Amniotic epithelial cell (primary cell): ENCODE measurements at regions not wholly inside any gene's neighbourhood (a gene's known extent, or its start where the extent isn't known, plus 50 kb on each side); places are given as distances from the start of the nearest gene placed in this dataset.

Experiments
- DNase-seq: peaks from one replicate; pipeline ENCODE4 v3.0.0-alpha.2; 2010; ENCODE audit warnings: low read depth

GRCh38 chr1:17976854-17977253 is 130.7 kb upstream of the IGSF21 start:
- no peak for DNase-seq

- DNase-seq = no peak
These were observed 129.6 kb upstream of the IGSF21 start for GRCh38 chr1:17978016-17978415.

- DNase-seq = no peak
These were observed 127.8 kb upstream of the IGSF21 start for GRCh38 chr1:17979815-17980214.

- no peak for DNase-seq
These were observed 125.4 kb upstream of the IGSF21 start for GRCh38 chr1:17982197-17982596.

- no peak for DNase-seq
These were observed 123.0 kb upstream of the IGSF21 start for GRCh38 chr1:17984583-17984982.

GRCh38 chr1:17986156-17986555 is 121.4 kb upstream of the IGSF21 start:
- no peak for DNase-seq

- DNase-seq = no peak
These were observed 117.2 kb upstream of the IGSF21 start for GRCh38 chr1:17990401-17990800.

GRCh38 chr1:17991996-17992395 is 115.6 kb upstream of the IGSF21 start:
- DNase-seq = no peak

- DNase-seq = no peak
These were observed 114.8 kb upstream of the IGSF21 start for GRCh38 chr1:17992800-17993199.

- no peak for DNase-seq
These were observed 113.6 kb upstream of the IGSF21 start for GRCh38 chr1:17994046-17994445.

- no peak for DNase-seq
These were observed 112.1 kb upstream of the IGSF21 start for GRCh38 chr1:17995480-17995879.

- DNase-seq = no peak
These were observed 108.7 kb upstream of the IGSF21 start for GRCh38 chr1:17998889-17999288.

- DNase-seq = no peak
These were observed 107.7 kb upstream of the IGSF21 start for GRCh38 chr1:17999884-18000283.

GRCh38 chr1:18001725-18002124 is 105.9 kb upstream of the IGSF21 start:
- DNase-seq = no peak

GRCh38 chr1:18004278-18004677 is 103.3 kb upstream of the IGSF21 start:
- DNase-seq = no peak

- DNase-seq = no peak
These were observed 102.4 kb upstream of the IGSF21 start for GRCh38 chr1:18005238-18005637.

- no peak for DNase-seq
These were observed 100.1 kb upstream of the IGSF21 start for GRCh38 chr1:18007391-18008041.

- no peak for DNase-seq
These were observed 99.5 kb upstream of the IGSF21 start for GRCh38 chr1:18008081-18008480.

GRCh38 chr1:18009055-18009454 is 98.5 kb upstream of the IGSF21 start:
- no peak for DNase-seq

GRCh38 chr1:18009478-18009961 is 98.1 kb upstream of the IGSF21 start:
- DNase-seq = no peak

GRCh38 chr1:18010408-18010807 is 97.2 kb upstream of the IGSF21 start:
- no peak for DNase-seq

- DNase-seq = no peak
These were observed 96.7 kb upstream of the IGSF21 start for GRCh38 chr1:18010945-18011344.

GRCh38 chr1:18011703-18012102 is 95.9 kb upstream of the IGSF21 start:
- no peak for DNase-seq

- DNase-seq = no peak
These were observed 94.9 kb upstream of the IGSF21 start for GRCh38 chr1:18012686-18013085.
